ENCODE measurements at regions not wholly inside any gene's neighbourhood (a gene's known extent, or its start where the extent isn't known, plus 50 kb on each side); places are given as distances from the start of the nearest gene placed in this dataset.

GRCh38 chr13:111530137-111530870 lies 209.9 kb downstream of the TEX29 start:
- Mint-ChIP-seq H3K4me3 (ENCODE audit: unreplicated experiment) (no peak overlapping the region), H3K36me3 (ENCODE audit: low read depth, unreplicated experiment) (no peaks in the 10 kb centered on the region), H3K27ac (ENCODE audit: unreplicated experiment) (no peak overlapping the region), H3K4me1 (ENCODE audit: low read depth, unreplicated experiment) (no peaks in the 10 kb centered on the region), H3K9me3 (ENCODE audit: unreplicated experiment) (no peaks in the 10 kb centered on the region), H3K27me3 (ENCODE audit: low read depth, unreplicated experiment) (peaks cover 57% of the 10 kb centered on the region)
- Histone ChIP-seq H3K4me3 (ENCODE audit: insufficient read depth, low read depth, low read length) (no peak overlapping the region), H3K27me3 (ENCODE audit: insufficient read depth, low read length) (peaks cover 7% of the 10 kb centered on the region), H2AFZ (ENCODE audit: low read depth, low read length) (no peak overlapping the region), H3K79me2 (ENCODE audit: insufficient read depth, low read length) (no peaks in the 10 kb centered on the region), H4K20me1 (ENCODE audit: insufficient read depth, low read length) (no peaks in the 10 kb centered on the region), H3K9me3 (ENCODE audit: insufficient read depth, low read depth, low read length) (peaks cover under 1% of the 10 kb centered on the region), H3K36me3 (ENCODE audit: insufficient read depth, low read length) (no peaks in the 10 kb centered on the region), H3K9ac (ENCODE audit: low read length) (no peak overlapping the region), H3K4me2 (ENCODE audit: low read length) (no peak overlapping the region), H3K27ac (ENCODE audit: low read depth, low read length) (no peak overlapping the region), H3K4me1 (ENCODE audit: insufficient read depth, low read length) (no peaks in the 10 kb centered on the region)
- TF ChIP-seq EZH2 (IDR thresholded peaks at IDR 0.05; ENCODE audit: insufficient read depth, low read length) (no peak), CTCF (IDR thresholded peaks at IDR 0.05; ENCODE audit: insufficient read depth, low read depth, low read length) (no peak)
- no peak for FAIRE-seq
- DNase-seq (ENCODE audit: low read depth) = no peak

GRCh38 chr13:111531505-111531904 lies 211.1 kb downstream of the TEX29 start:
- no peaks in the 10 kb centered on the region for H3K36me3 Mint-ChIP-seq (ENCODE audit: low read depth, unreplicated experiment)

More at GRCh38 chr13:111531505-111531904, 211.1 kb downstream of the TEX29 start:
- no peak overlapping the region for H2AFZ ChIP-seq (ENCODE audit: low read depth, low read length)
- H3K9ac ChIP-seq (ENCODE audit: low read length) = no peak overlapping the region
- no peak overlapping the region for H3K4me3 ChIP-seq (ENCODE audit: insufficient read depth, low read depth, low read length)
- no peaks in the 10 kb centered on the region for H3K36me3 ChIP-seq (ENCODE audit: insufficient read depth, low read length)
- no peak overlapping the region for H3K27ac ChIP-seq (ENCODE audit: low read depth, low read length)
- H3K79me2 ChIP-seq (ENCODE audit: insufficient read depth, low read length) = no peaks in the 10 kb centered on the region
- Mint-ChIP-seq H3K27me3 (ENCODE audit: low read depth, unreplicated experiment) (peaks cover 69% of the 10 kb centered on the region), H3K9me3 (ENCODE audit: unreplicated experiment) (no peaks in the 10 kb centered on the region), H3K4me3 (ENCODE audit: unreplicated experiment) (no peak overlapping the region), H3K27ac (ENCODE audit: unreplicated experiment) (no peak overlapping the region), H3K4me1 (ENCODE audit: low read depth, unreplicated experiment) (no peaks in the 10 kb centered on the region)
- H3K27me3 ChIP-seq (ENCODE audit: insufficient read depth, low read length) = peaks cover 13% of the 10 kb centered on the region
- no peaks in the 10 kb centered on the region for H3K9me3 ChIP-seq (ENCODE audit: insufficient read depth, low read depth, low read length)
- no peak overlapping the region for H3K4me2 ChIP-seq (ENCODE audit: low read length)
- no peaks in the 10 kb centered on the region for H3K4me1 ChIP-seq (ENCODE audit: insufficient read depth, low read length)
- FAIRE-seq (no peak), DNase-seq (ENCODE audit: low read depth) (no peak)
- TF ChIP-seq CTCF (IDR thresholded peaks at IDR 0.05; ENCODE audit: insufficient read depth, low read depth, low read length) = no peak
- TF ChIP-seq EZH2 (IDR thresholded peaks at IDR 0.05; ENCODE audit: insufficient read depth, low read length) = no peak
- H4K20me1 ChIP-seq (ENCODE audit: insufficient read depth, low read length) = no peaks in the 10 kb centered on the region
